ENCODE measurements at regions not wholly inside any gene's neighbourhood (a gene's known extent, or its start where the extent isn't known, plus 50 kb on each side); places are given as distances from the start of the nearest gene placed in this dataset.

DNA sequence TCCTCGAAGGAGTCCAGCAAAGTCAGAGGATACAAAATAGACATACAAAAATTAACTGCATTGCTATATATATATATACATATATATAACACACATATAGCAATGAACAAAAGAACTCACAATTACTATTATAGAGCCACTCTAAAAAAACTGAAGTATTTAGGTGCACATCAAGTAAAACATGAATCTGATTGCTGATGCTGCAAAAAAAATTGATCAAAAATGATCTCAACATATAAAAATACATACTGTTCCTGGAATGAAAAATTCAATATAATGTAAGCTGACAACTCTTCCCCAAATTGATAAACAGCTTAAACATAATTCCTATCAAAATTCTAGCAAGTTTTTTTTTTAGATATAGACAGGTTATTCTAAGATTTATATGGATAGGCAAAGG lies 126.8 kb downstream of the ALOX5 start:
- no peak overlapping the region for H3K27ac Mint-ChIP-seq
- H3K4me1 Mint-ChIP-seq: peaks cover 15% of the 10 kb centered on the region
- DNase-seq: no peak
- H3K27me3 Mint-ChIP-seq: no peaks in the 10 kb centered on the region
- peaks cover 9% of the 10 kb centered on the region for H3K9me3 Mint-ChIP-seq
- peaks cover 9% of the 10 kb centered on the region for H3K36me3 Mint-ChIP-seq
- no peak overlapping the region for H3K4me3 Mint-ChIP-seq

DNA sequence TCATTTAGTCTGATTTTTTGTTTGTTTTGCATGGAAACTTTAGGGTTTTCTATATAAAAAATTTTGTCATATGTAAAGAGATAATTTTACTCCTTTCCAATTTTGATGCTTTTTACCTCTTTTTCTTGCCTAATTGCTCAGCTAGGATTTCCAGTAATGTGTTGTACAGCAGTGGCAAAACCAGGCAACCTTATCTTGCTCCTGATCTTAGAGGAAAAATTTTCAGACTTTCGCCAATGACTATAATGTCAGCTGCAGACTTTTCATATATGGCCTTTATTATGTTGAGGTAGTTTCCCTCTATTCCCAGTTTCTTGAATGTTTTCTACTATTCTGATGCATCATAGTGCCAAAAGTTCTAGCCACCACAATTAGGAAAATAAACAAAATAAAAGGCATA lies 126.3 kb downstream of the ALOX5 start:
- Mint-ChIP-seq H3K4me3 (no peak overlapping the region), H3K9me3 (peaks cover 13% of the 10 kb centered on the region), H3K27ac (no peak overlapping the region), H3K36me3 (peaks cover 13% of the 10 kb centered on the region), H3K27me3 (no peaks in the 10 kb centered on the region), H3K4me1 (peaks cover 17% of the 10 kb centered on the region)
- no peak for DNase-seq

DNA sequence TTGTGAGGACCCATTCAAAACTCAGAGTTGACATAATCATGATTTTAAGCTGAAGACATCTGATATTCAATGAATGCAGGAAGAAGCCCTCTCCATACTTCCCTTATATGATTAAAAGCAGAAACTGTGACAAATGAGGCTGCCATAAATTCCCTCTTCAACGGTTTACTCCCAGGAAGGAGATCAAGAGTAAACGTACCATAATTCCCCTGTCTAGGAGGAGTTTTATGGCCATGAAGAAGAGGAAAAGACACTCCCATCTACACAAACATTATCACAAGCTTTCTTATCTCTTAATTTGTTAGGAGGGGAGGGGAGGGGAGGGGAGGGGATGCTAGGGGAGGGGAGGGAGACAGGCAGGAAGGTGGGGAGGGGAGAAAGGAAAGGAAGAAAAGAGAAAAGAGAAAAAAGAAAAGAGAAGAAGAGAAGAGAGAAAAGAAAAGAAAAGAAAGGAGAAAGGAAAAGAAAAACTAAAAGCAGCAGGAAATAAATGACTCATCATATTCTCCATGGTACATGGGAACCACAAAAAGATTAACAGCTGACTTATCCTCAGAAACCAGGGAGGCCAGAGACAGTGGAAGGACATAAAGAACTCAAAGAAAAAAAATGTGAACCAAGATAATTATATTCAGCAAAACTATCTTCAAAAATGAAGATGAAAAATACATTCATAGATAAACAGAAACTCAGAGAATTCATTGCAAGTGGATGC lies 121.6 kb downstream of the ALOX5 start:
- H3K36me3 Mint-ChIP-seq: peaks cover 28% of the 10 kb centered on the region
- no peak overlapping the region for H3K27ac Mint-ChIP-seq
- no peaks in the 10 kb centered on the region for H3K27me3 Mint-ChIP-seq
- peaks cover 15% of the 10 kb centered on the region for H3K9me3 Mint-ChIP-seq
- H3K4me3 Mint-ChIP-seq: no peak overlapping the region
- no peak for DNase-seq
- H3K4me1 Mint-ChIP-seq: peaks cover 8% of the 10 kb centered on the region

Data from activated naive CD8-positive, alpha-beta T cell treated with anti-CD3 and anti-CD28 coated beads for 36 hours (primary cell).